Uterus (tissue), 2 donors: ENCODE measurements at regions not wholly inside any gene's neighbourhood (a gene's known extent, or its start where the extent isn't known, plus 50 kb on each side); places are given as distances from the start of the nearest gene placed in this dataset.

Experiments used
- CTCF ChIP-seq, 4 experiments: fragments of 200-600 bp in 2 of 4; fragments of 450-650 bp in 2 of 4; sonication (generic) in 2 of 4; IDR thresholded peaks; one replicate each; pipeline ENCODE4 v1.5.1; 2016 to 2019; ENCODE audit warnings: antibody characterized with exemption in 4 of 4, mild to moderate bottlenecking in 2 of 4, moderate library complexity in 1 of 4
- POLR2A ChIP-seq, 2 donors: fragments of 450-650 bp; IDR thresholded peaks; one replicate each; pipeline ENCODE4 v1.6.1; 2016; ENCODE audit warnings: antibody characterized with exemption in 2 of 2, mild to moderate bottlenecking in 1 of 2, moderate library complexity in 1 of 2

- no peak for TF ChIP-seq POLR2A (IDR thresholded peaks at IDR 0.05)
- TF ChIP-seq CTCF (IDR thresholded peaks at IDR 0.05), result no peak
Observed at GRCh38 chr5:88394536-88395175, 126.0 kb upstream of the TMEM161B start.
